Osteoblast (primary cell): ENCODE measurements at regions not wholly inside any gene's neighbourhood (a gene's known extent, or its start where the extent isn't known, plus 50 kb on each side); places are given as distances from the start of the nearest gene placed in this dataset.

Experiments used
- DNase-seq: peaks from one replicate; pipeline ENCODE4 v3.0.0; 2011; ENCODE audit warnings: low spot score, mixed read lengths; ENCODE audit not compliant: insufficient read length; ENCODE audit errors: missing footprints
- H2AFZ ChIP-seq: 2 replicates; pipeline ENCODE4 v1.6.0; 2011; ENCODE audit warnings: mild to moderate bottlenecking, low read length
- H3K27ac ChIP-seq: 2 replicates; pipeline ENCODE4 v1.5.1; 2011; ENCODE audit warnings: mild to moderate bottlenecking, low read depth, low read length, moderate library complexity
- H3K27me3 ChIP-seq: 2 replicates; pipeline ENCODE4 v1.6.0; 2012; ENCODE audit warnings: mild to moderate bottlenecking, control low read depth, inconsistent platforms, low read length, moderate library complexity; ENCODE audit not compliant: insufficient read depth
- H3K36me3 ChIP-seq: 2 replicates; pipeline ENCODE4 v1.5.1; 2011; ENCODE audit warnings: mild to moderate bottlenecking, low read length, control low read depth, moderate library complexity; ENCODE audit not compliant: insufficient read depth
- H3K4me1 ChIP-seq: 2 replicates; pipeline ENCODE4 v1.5.1; 2011; ENCODE audit warnings: mild to moderate bottlenecking, low read length, control low read depth, moderate library complexity; ENCODE audit not compliant: insufficient read depth
- H3K4me2 ChIP-seq: 2 replicates; pipeline ENCODE4 v1.6.0; 2011; ENCODE audit warnings: mild to moderate bottlenecking, low read length; ENCODE audit not compliant: insufficient read depth
- H3K4me3 ChIP-seq: fragments of 200-600 bp; sonication (generic); 3 replicates; pipeline ENCODE4 v1.5.1; 2012; ENCODE audit warnings: mild to moderate bottlenecking, low read length, inconsistent platforms; ENCODE audit not compliant: insufficient read depth
- H3K79me2 ChIP-seq: 2 replicates; pipeline ENCODE4 v1.6.0; 2012; ENCODE audit warnings: mild to moderate bottlenecking, low read length, control low read depth, inconsistent platforms; ENCODE audit not compliant: insufficient read depth
- H3K9me3 ChIP-seq: 2 replicates; pipeline ENCODE4 v1.5.1; 2011; ENCODE audit warnings: low read depth, low read length, control low read depth
- H4K20me1 ChIP-seq: 2 replicates; pipeline ENCODE4 v1.6.0; 2012; ENCODE audit warnings: mild to moderate bottlenecking, low read length, control low read depth; ENCODE audit not compliant: insufficient read depth
- TF ChIP-seq, protein P1 (sequence below): IDR thresholded peaks from 2 replicates; pipeline ENCODE4 v1.5.1; 2011; ENCODE audit warnings: mild to moderate bottlenecking, low read depth, low read length, moderate library complexity; ENCODE audit errors: extremely low read depth

GRCh38 chr22:27655582-27656185, 145.9 kb downstream of the MN1 start:
- no peaks in the 10 kb centered on the region for H3K27me3 ChIP-seq
- no peak overlapping the region for H3K27ac ChIP-seq

GRCh38 chr22:27656970-27657369, 144.6 kb downstream of the MN1 start:
- H3K4me3 ChIP-seq, result no peak overlapping the region
- H4K20me1 ChIP-seq, result no peaks in the 10 kb centered on the region
- no peaks in the 10 kb centered on the region for H3K27me3 ChIP-seq
- H3K79me2 ChIP-seq, result no peaks in the 10 kb centered on the region
- H3K27ac ChIP-seq, result no peak overlapping the region
- no peak overlapping the region for H3K4me2 ChIP-seq
- DNase-seq, result no peak
- TF ChIP-seq, protein P1, sequence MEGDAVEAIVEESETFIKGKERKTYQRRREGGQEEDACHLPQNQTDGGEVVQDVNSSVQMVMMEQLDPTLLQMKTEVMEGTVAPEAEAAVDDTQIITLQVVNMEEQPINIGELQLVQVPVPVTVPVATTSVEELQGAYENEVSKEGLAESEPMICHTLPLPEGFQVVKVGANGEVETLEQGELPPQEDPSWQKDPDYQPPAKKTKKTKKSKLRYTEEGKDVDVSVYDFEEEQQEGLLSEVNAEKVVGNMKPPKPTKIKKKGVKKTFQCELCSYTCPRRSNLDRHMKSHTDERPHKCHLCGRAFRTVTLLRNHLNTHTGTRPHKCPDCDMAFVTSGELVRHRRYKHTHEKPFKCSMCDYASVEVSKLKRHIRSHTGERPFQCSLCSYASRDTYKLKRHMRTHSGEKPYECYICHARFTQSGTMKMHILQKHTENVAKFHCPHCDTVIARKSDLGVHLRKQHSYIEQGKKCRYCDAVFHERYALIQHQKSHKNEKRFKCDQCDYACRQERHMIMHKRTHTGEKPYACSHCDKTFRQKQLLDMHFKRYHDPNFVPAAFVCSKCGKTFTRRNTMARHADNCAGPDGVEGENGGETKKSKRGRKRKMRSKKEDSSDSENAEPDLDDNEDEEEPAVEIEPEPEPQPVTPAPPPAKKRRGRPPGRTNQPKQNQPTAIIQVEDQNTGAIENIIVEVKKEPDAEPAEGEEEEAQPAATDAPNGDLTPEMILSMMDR, result no peak
- H2AFZ ChIP-seq, result no peak overlapping the region
- no peaks in the 10 kb centered on the region for H3K4me1 ChIP-seq
- no peaks in the 10 kb centered on the region for H3K9me3 ChIP-seq
- no peaks in the 10 kb centered on the region for H3K36me3 ChIP-seq

More at GRCh38 chr22:27655582-27656185, 145.9 kb downstream of the MN1 start:
- Histone ChIP-seq H3K9me3 (no peaks in the 10 kb centered on the region), H4K20me1 (no peaks in the 10 kb centered on the region), H3K4me2 (no peak overlapping the region), H3K4me3 (no peak overlapping the region), H2AFZ (no peak overlapping the region), H3K36me3 (no peaks in the 10 kb centered on the region), H3K4me1 (no peaks in the 10 kb centered on the region), H3K79me2 (no peaks in the 10 kb centered on the region)
- no peak for DNase-seq
- TF ChIP-seq, protein P1, result no peak

DNA sequence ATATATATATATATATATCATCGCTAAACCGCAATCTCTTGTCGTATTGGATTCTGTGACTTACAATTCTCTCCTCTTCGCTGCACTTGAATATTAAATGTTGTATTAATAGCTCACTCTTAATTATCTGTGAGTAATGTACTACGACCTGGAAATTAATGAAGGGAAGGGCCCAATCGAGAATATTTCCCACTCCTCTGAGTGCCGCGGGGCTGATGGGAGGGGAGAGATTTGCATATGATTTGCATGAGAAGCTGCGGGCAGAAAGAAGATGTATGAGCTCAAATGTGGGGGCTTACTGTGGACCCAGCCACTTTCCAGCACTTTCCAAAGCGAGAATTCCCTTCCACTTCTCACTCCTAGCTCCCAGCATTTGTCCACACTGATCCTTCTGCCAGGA, 141.2 kb downstream of the MN1 start:
- no peak overlapping the region for H3K4me2 ChIP-seq
- DNase-seq, result no peak
- H3K79me2 ChIP-seq, result no peaks in the 10 kb centered on the region
- no peaks in the 10 kb centered on the region for H3K36me3 ChIP-seq
- TF ChIP-seq, protein P1, result no peak
- H3K4me1 ChIP-seq, result no peaks in the 10 kb centered on the region
- no peak overlapping the region for H2AFZ ChIP-seq
- peaks cover 3% of the 10 kb centered on the region for H3K27me3 ChIP-seq
- H3K27ac ChIP-seq, result no peak overlapping the region
- H3K9me3 ChIP-seq, result no peaks in the 10 kb centered on the region
- H3K4me3 ChIP-seq, result no peak overlapping the region
- no peaks in the 10 kb centered on the region for H4K20me1 ChIP-seq

GRCh38 chr22:27662359-27663301, 138.9 kb downstream of the MN1 start:
- H3K4me1 ChIP-seq, result peaks cover 3% of the 10 kb centered on the region
- H3K9me3 ChIP-seq, result peaks cover 3% of the 10 kb centered on the region
- H3K36me3 ChIP-seq, result no peaks in the 10 kb centered on the region
- no peaks in the 10 kb centered on the region for H3K79me2 ChIP-seq
- H3K4me2 ChIP-seq, result no peak overlapping the region
- H4K20me1 ChIP-seq, result no peaks in the 10 kb centered on the region
- H3K27ac ChIP-seq, result no peak overlapping the region
- H3K27me3 ChIP-seq, result peaks cover 3% of the 10 kb centered on the region
- DNase-seq, result no peak
- no peak overlapping the region for H3K4me3 ChIP-seq
- H2AFZ ChIP-seq, result no peak overlapping the region
- TF ChIP-seq, protein P1, result no peak
